K562 (cell line): ENCODE measurements at regions not wholly inside any gene's neighbourhood (a gene's known extent, or its start where the extent isn't known, plus 50 kb on each side); places are given as distances from the start of the nearest gene placed in this dataset.

Experiments
- ATAC-seq: fragments of 200-7000 bp; cut with Tn5 transposase; 3 replicates; pipeline ENCODE4 v1.9.1; 2020; ENCODE audit warnings: moderate library complexity
- BruUV-seq: library from RNA; stranded (reverse); fragments of 400-500 nt; replicated peaks from 2 replicates; lab custom pipeline; 2021; lab: Mats Ljungman, UMichigan
- CTCF ChIA-PET: fragments of 300-600 bp; formaldehyde crosslinking; extraction: SDS; loops from one replicate; lab custom pipeline; 2021; ENCODE audit warnings: low intra/inter-chr PET ratio; lab: Yijun Ruan, JAX
- POLR2A ChIA-PET: fragments of 300-600, 350-650 bp; sonication (Branson Sonifier 250); formaldehyde crosslinking; extraction: SDS; loops from one replicate; lab custom pipeline; 2021; ENCODE audit warnings: antibody characterized with exemption, inconsistent platforms; lab: Yijun Ruan, JAX
- DNase-seq, 4 experiments: peaks; one replicate each; pipeline versions ENCODE4 v3.0.0 to v3.0.0-alpha.2; 2011 to 2018; ENCODE audit warnings: low spot score in 3 of 4, mixed read lengths in 3 of 4; ENCODE audit errors: extremely low read depth in 1 of 4
- FAIRE-seq: peaks from 2 replicates; lab custom pipeline; 2011; peaks lifted over from hg19 to GRCh38; lab: Jason Lieb, UNC
- H2AFZ ChIP-seq: 2 replicates; pipeline ENCODE4 v1.6.0; 2011; ENCODE audit warnings: low read depth, low read length, control low read depth, inconsistent platforms
- H3K27ac ChIP-seq: fragments of 200-600 bp; 3 replicates; pipeline ENCODE4 v1.8.0; 2011; ENCODE audit warnings: low read depth, mild to moderate bottlenecking, control low read depth, inconsistent platforms, low read length, moderate library complexity, mixed read lengths; ENCODE audit errors: extremely low read depth
- H3K27me3 ChIP-seq, 2 experiments: fragments of 300-600 bp in 1 of 2; 2 replicates in 1 of 2; 3 replicates in 1 of 2; pipeline versions ENCODE4 v1.6.0 to v1.8.0; 2011; ENCODE audit warnings: inconsistent platforms in 2 of 2, low read length in 2 of 2, mild to moderate bottlenecking in 1 of 2, mixed read lengths in 1 of 2, moderate library complexity in 1 of 2; ENCODE audit not compliant: control insufficient read depth in 2 of 2, insufficient read depth in 2 of 2
- H3K36me3 ChIP-seq: fragments of 300-600 bp; 3 replicates; pipeline ENCODE4 v1.8.0; 2011; ENCODE audit warnings: mild to moderate bottlenecking, low read length, inconsistent platforms; ENCODE audit not compliant: control insufficient read depth, insufficient read depth
- H3K4me1 ChIP-seq, 2 experiments: fragments of 200-600 bp in 1 of 2; replicated peaks in 1 of 2; 2 replicates in 1 of 2; 3 replicates in 1 of 2; pipeline versions ENCODE4 v1.5.1 to v1.8.0; 2011; ENCODE audit warnings: inconsistent platforms in 2 of 2, low read length in 2 of 2, mild to moderate bottlenecking in 1 of 2, mixed read lengths in 1 of 2, moderate library complexity in 1 of 2; ENCODE audit not compliant: control insufficient read depth in 2 of 2, insufficient read depth in 2 of 2
- H3K4me2 ChIP-seq: 2 replicates; pipeline ENCODE4 v1.6.1; 2011; ENCODE audit warnings: low read length, control low read depth, inconsistent platforms, mixed read lengths; ENCODE audit not compliant: insufficient read depth
- H3K4me3 ChIP-seq: fragments of 200-600 bp; sonication (generic), shearing (Covaris generic); 2 replicates; pipeline ENCODE4 v1.5.1; 2016; ENCODE audit warnings: control low read depth, inconsistent platforms
- H3K79me2 ChIP-seq: fragments of 200-600 bp; 3 replicates; pipeline ENCODE4 v1.8.0; 2011; ENCODE audit warnings: low read length, inconsistent platforms; ENCODE audit not compliant: control insufficient read depth, insufficient read depth
- H3K9ac ChIP-seq, 2 experiments: 2 replicates each; pipeline versions ENCODE4 v1.6.0 to v1.6.1; 2011; ENCODE audit warnings: low read depth in 2 of 2, low read length in 2 of 2, control low read depth in 1 of 2, inconsistent platforms in 1 of 2, mild to moderate bottlenecking in 1 of 2, mixed read lengths in 1 of 2; ENCODE audit not compliant: insufficient read depth in 1 of 2
- H3K9me1 ChIP-seq: one replicate; pipeline ENCODE4 v1.6.0; 2011; ENCODE audit warnings: inconsistent platforms, mild to moderate bottlenecking, low read length, moderate library complexity; ENCODE audit not compliant: control insufficient read depth, insufficient read depth
- H3K9me3 ChIP-seq: replicated peaks from 2 replicates; pipeline ENCODE4 v1.5.1; 2011; ENCODE audit warnings: low read depth, low read length, inconsistent platforms; ENCODE audit not compliant: control insufficient read depth, insufficient read depth
- H4K20me1 ChIP-seq: replicated peaks from 2 replicates; pipeline ENCODE4 v1.6.1; 2011; ENCODE audit warnings: low read length, inconsistent platforms, mixed read lengths; ENCODE audit not compliant: control insufficient read depth, insufficient read depth
- BCLAF1 ChIP-seq, 2 experiments: fragments of 450-650 bp in 1 of 2; IDR thresholded peaks; 2 replicates each; pipeline ENCODE4 v1.6.1; 2011 to 2017; ENCODE audit warnings: low read depth in 2 of 2, antibody characterized with exemption in 1 of 2, borderline replicate concordance in 1 of 2, low read length in 1 of 2, mild to moderate bottlenecking in 1 of 2, mixed read lengths in 1 of 2; ENCODE audit not compliant: control insufficient read depth in 1 of 2
- NFXL1 ChIP-seq: fragments of 450-650 bp; formaldehyde crosslinking; IDR thresholded peaks from 2 replicates; pipeline ENCODE4 v1.4.0; 2021; ENCODE audit warnings: mild to moderate bottlenecking
- PML ChIP-seq: IDR thresholded peaks from 2 replicates; pipeline ENCODE4 v1.6.1; 2012; ENCODE audit warnings: low read length, inconsistent platforms
- POLR2B ChIP-seq: fragments of 450-650 bp; IDR thresholded peaks from 2 replicates; pipeline ENCODE4 v1.6.1; 2018; ENCODE audit warnings: low read depth; ENCODE audit not compliant: partially characterized antibody
- RBM34 ChIP-seq: fragments of 200-400 bp; formaldehyde crosslinking; IDR thresholded peaks from 2 replicates; pipeline ENCODE4 v1.6.1; 2018; ENCODE audit warnings: low read length, borderline replicate concordance; ENCODE audit not compliant: insufficient read depth
- YY1 ChIP-seq, 3 experiments: IDR thresholded peaks; 2 replicates each; pipeline ENCODE4 v1.6.1; 2011; ENCODE audit warnings: low read length in 2 of 3, mild to moderate bottlenecking in 2 of 3, moderate library complexity in 2 of 3, borderline replicate concordance in 1 of 3, control low read depth in 1 of 3, low read depth in 1 of 3; ENCODE audit not compliant: insufficient read depth in 3 of 3, insufficient replicate concordance in 2 of 3, control insufficient read depth in 1 of 3, insufficient read length in 1 of 3; ENCODE audit errors: extremely low read depth in 1 of 3
- ZNF174 ChIP-seq: fragments of 250-450 bp; sonication (Bioruptor Pico); IDR thresholded peaks from 2 replicates; pipeline ENCODE4 v1.4.0; 2020; ENCODE audit warnings: mild to moderate bottlenecking
- WGBS: fragments of 100-300 bp; shearing (Covaris generic); methylation state at CpG from one replicate; pipeline ENCODE4 v1.1.6; 2016; ENCODE audit warnings: low coverage, mixed read lengths; ENCODE audit not compliant: insufficient coverage; ENCODE audit errors: missing lambda C conversion rate; 5-methylcytosine and 5-hydroxymethylcytosine counted together
- in situ Hi-C: fragments of 300-500 bp; cut with MboI; formaldehyde crosslinking; loops from 4 replicates; pipeline ENCODE4 v1.15.0; 2018; ENCODE audit warnings: inconsistent platforms, mixed read lengths
- intact Hi-C: fragments of 100-400 bp; cut with micrococcal nuclease; formaldehyde crosslinking; loops from 2 replicates; pipeline ENCODE4 v1.14.2; 2022
- TF ChIP-seq, protein P1 (sequence below): fragments of 250-450 bp; sonication (Bioruptor Pico); IDR thresholded peaks from 2 replicates; pipeline ENCODE4 v1.4.0; 2020; ENCODE audit warnings: mild to moderate bottlenecking, moderate library complexity
- TF ChIP-seq, protein P2 (sequence below), 3 experiments: fragments of 200-800 bp in 1 of 3; fragments of 250-450 bp in 1 of 3; fragments of 450-650 bp in 1 of 3; sonication (Bioruptor Pico) in 1 of 3; sonication (Bioruptor generic) in 1 of 3; formaldehyde crosslinking in 1 of 3; IDR thresholded peaks; 2 replicates each; pipeline versions ENCODE4 v1.6.1 to v1.8.0; 2016 to 2022; ENCODE audit warnings: mild to moderate bottlenecking in 2 of 3, missing genetic modification characterization in 2 of 3, missing compliant biosample characterization in 1 of 3, moderate library complexity in 1 of 3

DNA sequence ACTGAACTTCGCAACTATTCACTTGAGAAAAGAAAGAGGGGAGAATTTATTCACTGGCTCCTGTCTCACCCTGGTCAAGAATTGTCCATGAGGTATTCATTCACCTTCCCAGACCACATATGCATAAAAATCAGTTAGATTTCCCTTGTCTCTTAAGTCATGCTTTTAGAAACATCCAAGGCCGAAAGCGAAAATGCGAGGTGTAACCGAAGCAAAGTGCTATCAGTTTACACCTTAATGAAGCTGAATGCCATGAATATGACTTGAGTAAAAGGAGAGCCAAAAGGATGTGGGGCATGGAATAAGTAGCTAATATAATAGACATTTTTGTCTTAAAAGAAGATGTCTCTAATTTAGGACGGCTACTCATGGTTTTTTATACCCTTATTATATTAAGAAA lies 965.6 kb upstream of the CHORDC1 start:
- Histone ChIP-seq H3K27ac (no peak overlapping the region), H3K79me2 (no peaks in the 10 kb centered on the region), H3K9me3 (no peaks in the 10 kb centered on the region; the same call in 1 of the 2 replicates), H3K4me2 (no peak overlapping the region), H4K20me1 (no peaks in the 10 kb centered on the region)
- DNase-seq (no peak), FAIRE-seq (no peak), ATAC-seq (no peak)
- no TSS peak for BruUV-seq
- intact Hi-C loops = no loop called here
- CTCF ChIA-PET = no interaction called here
- TF ChIP-seq, protein P1, sequence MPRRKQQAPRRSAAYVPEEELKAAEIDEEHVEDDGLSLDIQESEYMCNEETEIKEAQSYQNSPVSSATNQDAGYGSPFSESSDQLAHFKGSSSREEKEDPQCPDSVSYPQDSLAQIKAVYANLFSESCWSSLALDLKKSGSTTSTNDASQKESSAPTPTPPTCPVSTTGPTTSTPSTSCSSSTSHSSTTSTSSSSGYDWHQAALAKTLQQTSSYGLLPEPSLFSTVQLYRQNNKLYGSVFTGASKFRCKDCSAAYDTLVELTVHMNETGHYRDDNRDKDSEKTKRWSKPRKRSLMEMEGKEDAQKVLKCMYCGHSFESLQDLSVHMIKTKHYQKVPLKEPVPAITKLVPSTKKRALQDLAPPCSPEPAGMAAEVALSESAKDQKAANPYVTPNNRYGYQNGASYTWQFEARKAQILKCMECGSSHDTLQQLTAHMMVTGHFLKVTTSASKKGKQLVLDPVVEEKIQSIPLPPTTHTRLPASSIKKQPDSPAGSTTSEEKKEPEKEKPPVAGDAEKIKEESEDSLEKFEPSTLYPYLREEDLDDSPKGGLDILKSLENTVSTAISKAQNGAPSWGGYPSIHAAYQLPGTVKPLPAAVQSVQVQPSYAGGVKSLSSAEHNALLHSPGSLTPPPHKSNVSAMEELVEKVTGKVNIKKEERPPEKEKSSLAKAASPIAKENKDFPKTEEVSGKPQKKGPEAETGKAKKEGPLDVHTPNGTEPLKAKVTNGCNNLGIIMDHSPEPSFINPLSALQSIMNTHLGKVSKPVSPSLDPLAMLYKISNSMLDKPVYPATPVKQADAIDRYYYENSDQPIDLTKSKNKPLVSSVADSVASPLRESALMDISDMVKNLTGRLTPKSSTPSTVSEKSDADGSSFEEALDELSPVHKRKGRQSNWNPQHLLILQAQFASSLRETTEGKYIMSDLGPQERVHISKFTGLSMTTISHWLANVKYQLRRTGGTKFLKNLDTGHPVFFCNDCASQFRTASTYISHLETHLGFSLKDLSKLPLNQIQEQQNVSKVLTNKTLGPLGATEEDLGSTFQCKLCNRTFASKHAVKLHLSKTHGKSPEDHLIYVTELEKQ (CRISPR knock-in tag) = no peak
- TF ChIP-seq PML (no peak), ZNF174 (no peak), YY1 (IDR thresholded peaks at IDR 0.05; ENCODE audit: borderline replicate concordance in 1 of 3, control insufficient read depth in 1 of 3, extremely low read depth in 1 of 3, insufficient read depth in 3 of 3, insufficient read length in 1 of 3, insufficient replicate concordance in 2 of 3, low read depth in 1 of 3, low read length in 2 of 3) (no peak), NFXL1 (CRISPR knock-in tag) (no peak), RBM34 (no peak), POLR2B (no peak), BCLAF1 (IDR thresholded peaks at IDR 0.05; ENCODE audit: borderline replicate concordance in 1 of 2, control insufficient read depth in 1 of 2, low read depth in 2 of 2, low read length in 1 of 2) (no peak)
- TF ChIP-seq, protein P2, sequence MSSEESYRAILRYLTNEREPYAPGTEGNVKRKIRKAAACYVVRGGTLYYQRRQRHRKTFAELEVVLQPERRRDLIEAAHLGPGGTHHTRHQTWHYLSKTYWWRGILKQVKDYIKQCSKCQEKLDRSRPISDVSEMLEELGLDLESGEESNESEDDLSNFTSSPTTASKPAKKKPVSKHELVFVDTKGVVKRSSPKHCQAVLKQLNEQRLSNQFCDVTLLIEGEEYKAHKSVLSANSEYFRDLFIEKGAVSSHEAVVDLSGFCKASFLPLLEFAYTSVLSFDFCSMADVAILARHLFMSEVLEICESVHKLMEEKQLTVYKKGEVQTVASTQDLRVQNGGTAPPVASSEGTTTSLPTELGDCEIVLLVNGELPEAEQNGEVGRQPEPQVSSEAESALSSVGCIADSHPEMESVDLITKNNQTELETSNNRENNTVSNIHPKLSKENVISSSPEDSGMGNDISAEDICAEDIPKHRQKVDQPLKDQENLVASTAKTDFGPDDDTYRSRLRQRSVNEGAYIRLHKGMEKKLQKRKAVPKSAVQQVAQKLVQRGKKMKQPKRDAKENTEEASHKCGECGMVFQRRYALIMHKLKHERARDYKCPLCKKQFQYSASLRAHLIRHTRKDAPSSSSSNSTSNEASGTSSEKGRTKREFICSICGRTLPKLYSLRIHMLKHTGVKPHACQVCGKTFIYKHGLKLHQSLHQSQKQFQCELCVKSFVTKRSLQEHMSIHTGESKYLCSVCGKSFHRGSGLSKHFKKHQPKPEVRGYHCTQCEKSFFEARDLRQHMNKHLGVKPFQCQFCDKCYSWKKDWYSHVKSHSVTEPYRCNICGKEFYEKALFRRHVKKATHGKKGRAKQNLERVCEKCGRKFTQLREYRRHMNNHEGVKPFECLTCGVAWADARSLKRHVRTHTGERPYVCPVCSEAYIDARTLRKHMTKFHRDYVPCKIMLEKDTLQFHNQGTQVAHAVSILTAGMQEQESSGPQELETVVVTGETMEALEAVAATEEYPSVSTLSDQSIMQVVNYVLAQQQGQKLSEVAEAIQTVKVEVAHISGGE (CRISPR knock-in tag; IDR thresholded peaks at IDR 0.05) = no peak
- TF ChIP-seq, all 486 proteins: peak for 0
- in situ Hi-C loops = no loop called here
- POLR2A ChIA-PET = no interaction called here
- Histone ChIP-seq H3K9ac (no peak overlapping the region), H3K4me1 (no peaks in the 10 kb centered on the region), H3K36me3 (no peaks in the 10 kb centered on the region), H3K27me3 (no peaks in the 10 kb centered on the region), H3K4me3 (no peak overlapping the region), H3K9me1 (no peaks in the 10 kb centered on the region), H2AFZ (no peak overlapping the region)
- WGBS = 4% methylated on average over 6 of the region's 6 CpGs
